ENCODE measurements at regions not wholly inside any gene's neighbourhood (a gene's known extent, or its start where the extent isn't known, plus 50 kb on each side); places are given as distances from the start of the nearest gene placed in this dataset.
A peak's percentile ranks its signal among the peaks of the same experiment; 100 is the strongest.

- DNase-seq (ENCODE audit: low read depth): no peak
Observed at GRCh38 chr5:33238826-33239695, 201.7 kb upstream of the TARS1 start.

GRCh38 chr5:33240558-33240957 lies 200.2 kb upstream of the TARS1 start:
- DNase-seq (ENCODE audit: low read depth): peak; percentile 13

- DNase-seq (ENCODE audit: low read depth): no peak
Observed at GRCh38 chr5:33241802-33242201, 199.0 kb upstream of the TARS1 start.

GRCh38 chr5:33242277-33242676 lies 198.5 kb upstream of the TARS1 start:
- DNase-seq (ENCODE audit: low read depth): no peak

- no peak for DNase-seq (ENCODE audit: low read depth)
Observed at GRCh38 chr5:33244441-33245150, 196.2 kb upstream of the TARS1 start.

- DNase-seq (ENCODE audit: low read depth): no peak
Observed at GRCh38 chr5:33254579-33254978, 186.2 kb upstream of the TARS1 start.

GRCh38 chr5:33257807-33258429 lies 182.8 kb upstream of the TARS1 start:
- peak; percentile 86 for DNase-seq (ENCODE audit: low read depth)

GRCh38 chr5:33258553-33258952 lies 182.2 kb upstream of the TARS1 start:
- no peak for DNase-seq (ENCODE audit: low read depth)

- no peak for DNase-seq (ENCODE audit: low read depth)
Observed at GRCh38 chr5:33260098-33260497, 180.7 kb upstream of the TARS1 start.

- peak; percentile 29 for DNase-seq (ENCODE audit: low read depth)
Observed at GRCh38 chr5:33261305-33261704, 179.5 kb upstream of the TARS1 start.

GRCh38 chr5:33261747-33262146 lies 179.0 kb upstream of the TARS1 start:
- DNase-seq (ENCODE audit: low read depth): no peak

GRCh38 chr5:33267801-33268200 lies 173.0 kb upstream of the TARS1 start:
- DNase-seq (ENCODE audit: low read depth): no peak

GRCh38 chr5:33268374-33268773 lies 172.4 kb upstream of the TARS1 start:
- DNase-seq (ENCODE audit: low read depth): no peak

- no peak for DNase-seq (ENCODE audit: low read depth)
Observed at GRCh38 chr5:33270671-33271070, 170.1 kb upstream of the TARS1 start.

- no peak for DNase-seq (ENCODE audit: low read depth)
Observed at GRCh38 chr5:33271606-33272005, 169.2 kb upstream of the TARS1 start.

GRCh38 chr5:33272288-33272687 lies 168.5 kb upstream of the TARS1 start:
- peak; percentile 63 for DNase-seq (ENCODE audit: low read depth)

- DNase-seq (ENCODE audit: low read depth): no peak
Observed at GRCh38 chr5:33273985-33274384, 166.8 kb upstream of the TARS1 start.

- no peak for DNase-seq (ENCODE audit: low read depth)
Observed at GRCh38 chr5:33275391-33275790, 165.4 kb upstream of the TARS1 start.

- DNase-seq (ENCODE audit: low read depth): peak; percentile 28
Observed at GRCh38 chr5:33275921-33276627, 164.7 kb upstream of the TARS1 start.

GRCh38 chr5:33276628-33276950 lies 164.2 kb upstream of the TARS1 start:
- no peak for DNase-seq (ENCODE audit: low read depth)

- no peak for DNase-seq (ENCODE audit: low read depth)
Observed at GRCh38 chr5:33277061-33277650, 163.6 kb upstream of the TARS1 start.

Data from myocyte (in vitro differentiated cells).